ENCODE measurements at regions not wholly inside any gene's neighbourhood (a gene's known extent, or its start where the extent isn't known, plus 50 kb on each side); places are given as distances from the start of the nearest gene placed in this dataset.

GRCh38 chr3:68004091-68004490 is 349.7 kb upstream of the SUCLG2 start:
- TF ChIP-seq, protein P1, sequence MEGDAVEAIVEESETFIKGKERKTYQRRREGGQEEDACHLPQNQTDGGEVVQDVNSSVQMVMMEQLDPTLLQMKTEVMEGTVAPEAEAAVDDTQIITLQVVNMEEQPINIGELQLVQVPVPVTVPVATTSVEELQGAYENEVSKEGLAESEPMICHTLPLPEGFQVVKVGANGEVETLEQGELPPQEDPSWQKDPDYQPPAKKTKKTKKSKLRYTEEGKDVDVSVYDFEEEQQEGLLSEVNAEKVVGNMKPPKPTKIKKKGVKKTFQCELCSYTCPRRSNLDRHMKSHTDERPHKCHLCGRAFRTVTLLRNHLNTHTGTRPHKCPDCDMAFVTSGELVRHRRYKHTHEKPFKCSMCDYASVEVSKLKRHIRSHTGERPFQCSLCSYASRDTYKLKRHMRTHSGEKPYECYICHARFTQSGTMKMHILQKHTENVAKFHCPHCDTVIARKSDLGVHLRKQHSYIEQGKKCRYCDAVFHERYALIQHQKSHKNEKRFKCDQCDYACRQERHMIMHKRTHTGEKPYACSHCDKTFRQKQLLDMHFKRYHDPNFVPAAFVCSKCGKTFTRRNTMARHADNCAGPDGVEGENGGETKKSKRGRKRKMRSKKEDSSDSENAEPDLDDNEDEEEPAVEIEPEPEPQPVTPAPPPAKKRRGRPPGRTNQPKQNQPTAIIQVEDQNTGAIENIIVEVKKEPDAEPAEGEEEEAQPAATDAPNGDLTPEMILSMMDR (IDR thresholded peaks at IDR 0.05; ENCODE audit: control extremely low read depth in 1 of 3, insufficient read depth in 1 of 3, low read depth in 1 of 3, low read length in 3 of 3) = no peak
- TF ChIP-seq MAX (IDR thresholded peaks at IDR 0.05) = no peak
